ENCODE measurements at regions not wholly inside any gene's neighbourhood (a gene's known extent, or its start where the extent isn't known, plus 50 kb on each side); places are given as distances from the start of the nearest gene placed in this dataset.
"Not testable (repeated sequence)": the region's sequence is repeated elsewhere in the genome, so short reads cannot be mapped to it uniquely, and the experiment has no call there.

- Histone ChIP-seq H3K4me1 (ENCODE audit: insufficient read depth, low read length) (0 out of 2 replicates have a peak, but pooled peaks cover 3% of the 10 kb centered on the region), H3K9ac (ENCODE audit: low read depth, low read length) (no peak overlapping the region), H3K4me3 (ENCODE audit: low read length) (no peak overlapping the region), H3K27ac (ENCODE audit: low read depth, low read length) (no peak overlapping the region), H3K9me3 (ENCODE audit: insufficient read depth, low read depth, low read length) (0 out of 2 replicates have a peak, but pooled peaks cover 2% of the 10 kb centered on the region), H3K36me3 (ENCODE audit: insufficient read depth, low read length) (no peaks in the 10 kb centered on the region), H3K27me3 (ENCODE audit: insufficient read depth, low read length) (no peaks in the 10 kb centered on the region)
- 82% methylated on average over 3 of the region's 3 CpGs for WGBS
Observed at GRCh38 chr20:40880063-40880728, 148.4 kb upstream of the TOP1 start.

- Histone ChIP-seq H3K4me1 (ENCODE audit: insufficient read depth, low read length) (0 out of 2 replicates have a peak, but pooled peaks cover 2% of the 10 kb centered on the region), H3K9ac (ENCODE audit: low read depth, low read length) (no peak overlapping the region), H3K27me3 (ENCODE audit: insufficient read depth, low read length) (no peaks in the 10 kb centered on the region), H3K27ac (ENCODE audit: low read depth, low read length) (no peak overlapping the region), H3K36me3 (ENCODE audit: insufficient read depth, low read length) (no peaks in the 10 kb centered on the region), H3K4me3 (ENCODE audit: low read length) (no peak overlapping the region), H3K9me3 (ENCODE audit: insufficient read depth, low read depth, low read length) (0 out of 2 replicates have a peak, but pooled peaks cover 2% of the 10 kb centered on the region)
- 79% methylated on average over 2 of the region's 2 CpGs for WGBS
Observed at GRCh38 chr20:40880729-40881109, 147.9 kb upstream of the TOP1 start.

- Histone ChIP-seq H3K9me3 (ENCODE audit: insufficient read depth, low read depth, low read length) (0 out of 2 replicates have a peak, but pooled peaks cover 2% of the 10 kb centered on the region), H3K4me1 (ENCODE audit: insufficient read depth, low read length) (no peaks in the 10 kb centered on the region), H3K27ac (ENCODE audit: low read depth, low read length) (no peak overlapping the region), H3K36me3 (ENCODE audit: insufficient read depth, low read length) (no peaks in the 10 kb centered on the region), H3K9ac (ENCODE audit: low read depth, low read length) (no peak overlapping the region), H3K4me3 (ENCODE audit: low read length) (no peak overlapping the region), H3K27me3 (ENCODE audit: insufficient read depth, low read length) (no peaks in the 10 kb centered on the region)
- 89% methylated on average over 4 of the region's 4 CpGs for WGBS
Observed at GRCh38 chr20:40882152-40882551, 146.5 kb upstream of the TOP1 start.

GRCh38 chr20:40883097-40883496, 145.5 kb upstream of the TOP1 start:
- Histone ChIP-seq H3K27me3 (ENCODE audit: insufficient read depth, low read length) (no peaks in the 10 kb centered on the region), H3K4me3 (ENCODE audit: low read length) (no peak overlapping the region), H3K36me3 (ENCODE audit: insufficient read depth, low read length) (no peaks in the 10 kb centered on the region), H3K27ac (ENCODE audit: low read depth, low read length) (no peak overlapping the region), H3K9me3 (ENCODE audit: insufficient read depth, low read depth, low read length) (0 out of 2 replicates have a peak, but pooled peaks cover 2% of the 10 kb centered on the region), H3K4me1 (ENCODE audit: insufficient read depth, low read length) (no peaks in the 10 kb centered on the region), H3K9ac (ENCODE audit: low read depth, low read length) (no peak overlapping the region)
- 82% methylated on average over 2 of the region's 2 CpGs for WGBS

GRCh38 chr20:40887105-40887504, 141.5 kb upstream of the TOP1 start:
- Histone ChIP-seq H3K4me3 (ENCODE audit: low read length) (no peak overlapping the region), H3K27ac (ENCODE audit: low read depth, low read length) (no peak overlapping the region), H3K9me3 (ENCODE audit: insufficient read depth, low read depth, low read length) (no peaks in the 10 kb centered on the region), H3K9ac (ENCODE audit: low read depth, low read length) (no peak overlapping the region), H3K4me1 (ENCODE audit: insufficient read depth, low read length) (no peaks in the 10 kb centered on the region), H3K36me3 (ENCODE audit: insufficient read depth, low read length) (no peaks in the 10 kb centered on the region), H3K27me3 (ENCODE audit: insufficient read depth, low read length) (no peaks in the 10 kb centered on the region)
- WGBS = 93% methylated on average over 13 of the region's 13 CpGs

GRCh38 chr20:40889266-40889665, 139.4 kb upstream of the TOP1 start:
- H3K4me1 ChIP-seq (ENCODE audit: insufficient read depth, low read length); H3K27ac ChIP-seq (ENCODE audit: low read depth, low read length); H3K9me3 ChIP-seq (ENCODE audit: insufficient read depth, low read depth, low read length); H3K9ac ChIP-seq (ENCODE audit: low read depth, low read length); H3K36me3 ChIP-seq (ENCODE audit: insufficient read depth, low read length); H3K27me3 ChIP-seq (ENCODE audit: insufficient read depth, low read length); H3K4me3 ChIP-seq (ENCODE audit: low read length): not testable (repeated sequence)
- WGBS = 94% methylated on average over 3 of the region's 3 CpGs

- H3K27me3 ChIP-seq (ENCODE audit: insufficient read depth, low read length) = no peaks in the 10 kb centered on the region
- H3K4me1 ChIP-seq (ENCODE audit: insufficient read depth, low read length) = no peaks in the 10 kb centered on the region
- H3K27ac ChIP-seq (ENCODE audit: low read depth, low read length) = no peak overlapping the region
- no peak overlapping the region for H3K4me3 ChIP-seq (ENCODE audit: low read length)
- H3K9me3 ChIP-seq (ENCODE audit: insufficient read depth, low read depth, low read length) = no peaks in the 10 kb centered on the region
- H3K9ac ChIP-seq (ENCODE audit: low read depth, low read length) = no peak overlapping the region
- WGBS = 92% methylated on average over 2 of the region's 2 CpGs
- H3K36me3 ChIP-seq (ENCODE audit: insufficient read depth, low read length) = no peaks in the 10 kb centered on the region
Observed at GRCh38 chr20:40890181-40890580, 138.4 kb upstream of the TOP1 start.

GRCh38 chr20:40890635-40891034, 138.0 kb upstream of the TOP1 start:
- Histone ChIP-seq H3K27me3 (ENCODE audit: insufficient read depth, low read length) (no peaks in the 10 kb centered on the region), H3K27ac (ENCODE audit: low read depth, low read length) (no peak overlapping the region), H3K9me3 (ENCODE audit: insufficient read depth, low read depth, low read length) (no peaks in the 10 kb centered on the region), H3K4me3 (ENCODE audit: low read length) (no peak overlapping the region), H3K4me1 (ENCODE audit: insufficient read depth, low read length) (no peaks in the 10 kb centered on the region), H3K9ac (ENCODE audit: low read depth, low read length) (no peak overlapping the region), H3K36me3 (ENCODE audit: insufficient read depth, low read length) (no peaks in the 10 kb centered on the region)

- no peaks in the 10 kb centered on the region for H3K4me1 ChIP-seq (ENCODE audit: insufficient read depth, low read length)
- no peak overlapping the region for H3K27ac ChIP-seq (ENCODE audit: low read depth, low read length)
- H3K9me3 ChIP-seq (ENCODE audit: insufficient read depth, low read depth, low read length) = no peaks in the 10 kb centered on the region
- H3K4me3 ChIP-seq (ENCODE audit: low read length) = no peak overlapping the region
- H3K9ac ChIP-seq (ENCODE audit: low read depth, low read length) = no peak overlapping the region
- H3K36me3 ChIP-seq (ENCODE audit: insufficient read depth, low read length) = no peaks in the 10 kb centered on the region
- no peaks in the 10 kb centered on the region for H3K27me3 ChIP-seq (ENCODE audit: insufficient read depth, low read length)
Observed at GRCh38 chr20:40891351-40891750, 137.3 kb upstream of the TOP1 start.

- no peaks in the 10 kb centered on the region for H3K4me1 ChIP-seq (ENCODE audit: insufficient read depth, low read length)
- H3K9ac ChIP-seq (ENCODE audit: low read depth, low read length) = no peak overlapping the region
- WGBS = 94% methylated on average over 2 of the region's 2 CpGs
Observed at GRCh38 chr20:40892642-40893041, 136.0 kb upstream of the TOP1 start.

GRCh38 chr20:40893610-40894236, 134.9 kb upstream of the TOP1 start:
- Histone ChIP-seq H3K9ac (ENCODE audit: low read depth, low read length) (no peak overlapping the region), H3K36me3 (ENCODE audit: insufficient read depth, low read length) (no peaks in the 10 kb centered on the region), H3K4me1 (ENCODE audit: insufficient read depth, low read length) (no peaks in the 10 kb centered on the region), H3K4me3 (ENCODE audit: low read length) (no peak overlapping the region), H3K9me3 (ENCODE audit: insufficient read depth, low read depth, low read length) (no peaks in the 10 kb centered on the region), H3K27me3 (ENCODE audit: insufficient read depth, low read length) (no peaks in the 10 kb centered on the region), H3K27ac (ENCODE audit: low read depth, low read length) (no peak overlapping the region)
- 100% methylated on average over 1 of the region's 1 CpG for WGBS

More at GRCh38 chr20:40892642-40893041, 136.0 kb upstream of the TOP1 start:
- H3K36me3 ChIP-seq (ENCODE audit: insufficient read depth, low read length) = no peaks in the 10 kb centered on the region
- no peak overlapping the region for H3K4me3 ChIP-seq (ENCODE audit: low read length)
- no peaks in the 10 kb centered on the region for H3K27me3 ChIP-seq (ENCODE audit: insufficient read depth, low read length)
- no peak overlapping the region for H3K27ac ChIP-seq (ENCODE audit: low read depth, low read length)
- no peaks in the 10 kb centered on the region for H3K9me3 ChIP-seq (ENCODE audit: insufficient read depth, low read depth, low read length)
